ENCODE measurements at regions not wholly inside any gene's neighbourhood (a gene's known extent, or its start where the extent isn't known, plus 50 kb on each side); places are given as distances from the start of the nearest gene placed in this dataset.
"Not testable (repeated sequence)": the region's sequence is repeated elsewhere in the genome, so short reads cannot be mapped to it uniquely, and the experiment has no call there.

- DNase-seq (ENCODE audit: low spot score) = no peak
Measured at GRCh38 chr1:229886636-229887035, 180.4 kb upstream of the GALNT2 start.

DNA sequence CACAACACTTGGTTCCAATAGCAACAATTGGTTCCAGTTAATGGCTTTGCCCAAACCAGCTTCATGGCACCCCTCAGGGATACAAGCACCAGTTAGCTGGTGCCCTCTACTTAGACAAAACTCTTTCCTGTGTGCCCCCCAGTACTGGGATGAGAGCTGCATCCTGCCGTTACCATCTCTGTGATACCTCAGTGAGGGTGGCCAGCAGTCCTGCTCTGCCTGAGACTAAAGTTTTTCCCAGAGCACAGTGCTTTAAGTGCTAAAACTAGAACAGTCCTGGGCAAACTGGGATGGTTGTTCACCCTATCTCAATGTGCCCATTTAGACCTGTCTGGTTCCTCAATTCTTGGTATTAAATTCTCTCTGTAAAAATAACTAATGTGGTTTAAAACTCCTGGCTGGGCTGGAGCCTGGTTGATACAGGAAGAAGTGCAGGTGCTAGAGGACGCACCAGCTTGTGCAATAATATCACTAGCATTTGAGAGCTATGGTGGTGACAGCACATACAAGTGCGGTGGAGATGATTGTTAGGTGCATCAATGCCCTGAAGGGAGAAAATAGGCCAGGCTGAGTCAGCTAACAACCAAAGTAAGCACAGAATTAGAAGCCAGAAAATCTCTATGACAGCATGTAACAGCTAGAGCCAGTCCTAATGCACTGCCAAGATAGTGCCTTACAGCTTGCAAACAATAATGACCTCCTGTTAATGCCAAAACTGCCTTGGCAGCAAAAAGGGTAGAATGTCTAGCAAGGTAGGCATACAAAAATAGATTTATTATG, 179.8 kb upstream of the GALNT2 start:
- no peak for DNase-seq (ENCODE audit: low spot score)

GRCh38 chr1:229888157-229888556, 178.9 kb upstream of the GALNT2 start:
- DNase-seq (ENCODE audit: low spot score) = no peak

DNA sequence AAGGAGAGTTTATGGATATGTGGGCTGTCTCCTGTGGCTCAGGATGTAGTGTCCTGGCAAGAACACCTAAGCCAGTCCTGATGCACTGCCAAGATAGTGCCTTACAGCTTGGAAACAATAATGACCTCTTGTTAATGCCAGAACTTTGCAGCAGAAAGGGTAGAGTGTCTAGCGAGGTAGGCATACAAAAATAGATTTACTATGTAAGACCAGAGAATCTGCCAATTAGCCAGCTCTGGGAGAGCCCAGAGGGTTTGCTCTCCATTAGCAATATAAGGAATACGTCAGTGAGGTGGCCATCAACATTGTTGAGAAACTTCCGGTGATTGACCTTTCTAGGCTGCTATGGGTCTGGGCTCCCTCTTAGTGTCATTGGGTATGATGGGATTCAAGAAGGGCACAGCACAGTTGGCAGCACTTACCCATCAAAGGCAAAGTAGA, 178.5 kb upstream of the GALNT2 start:
- no peak for DNase-seq (ENCODE audit: low spot score)

DNA sequence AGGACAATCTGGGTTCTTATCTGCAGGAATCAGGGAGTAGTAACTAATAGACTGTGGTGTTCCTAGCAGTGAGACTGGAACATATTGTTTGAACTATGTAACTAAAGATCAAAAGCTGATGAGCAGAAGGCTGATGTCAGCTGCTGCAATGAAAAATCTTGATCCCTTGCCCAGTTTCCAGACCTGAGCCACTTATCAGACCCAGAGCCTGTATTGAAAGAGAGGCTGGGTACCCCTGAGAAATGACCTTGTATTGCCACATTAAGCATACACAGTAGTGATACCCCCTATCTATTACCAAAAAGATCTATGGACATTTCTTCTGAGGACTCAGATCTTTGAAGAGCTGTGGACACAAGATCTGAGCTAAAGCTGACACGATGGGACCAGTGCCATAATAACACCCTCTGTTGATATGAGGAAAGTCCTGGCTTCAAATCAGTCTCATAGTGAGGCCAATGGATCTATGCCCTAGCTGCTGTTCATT, 178.0 kb upstream of the GALNT2 start:
- DNase-seq (ENCODE audit: low spot score) = no peak

- no peak for DNase-seq (ENCODE audit: low spot score)
Measured at GRCh38 chr1:229891227-229891626, 175.8 kb upstream of the GALNT2 start.

DNA sequence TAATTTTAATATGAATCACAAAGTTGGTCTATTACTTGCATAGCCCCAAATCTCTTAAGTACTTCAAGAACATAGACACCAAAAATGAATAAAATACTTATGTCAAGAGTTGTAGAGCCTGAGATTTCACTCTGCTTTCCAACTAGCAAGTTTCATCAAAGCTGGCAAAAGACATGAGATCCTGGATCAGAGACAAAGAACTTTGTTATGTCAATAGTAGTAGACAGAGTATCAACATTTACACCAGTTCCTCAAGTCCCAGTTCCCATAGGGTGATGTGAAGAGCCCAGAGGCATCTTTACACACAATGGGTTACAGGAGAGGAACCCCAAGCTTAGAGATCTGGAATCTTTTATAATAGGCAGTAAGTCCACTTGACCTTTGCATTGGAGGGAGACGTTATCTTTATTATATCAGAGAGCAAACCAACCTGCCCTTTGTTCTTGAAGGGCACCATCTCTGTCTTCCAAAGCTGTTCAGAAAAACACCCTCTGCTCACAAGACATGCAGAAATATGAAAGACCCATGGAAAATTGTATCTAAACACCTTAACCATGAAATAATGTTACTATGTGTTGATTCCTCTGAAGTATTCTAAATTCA, 174.4 kb upstream of the GALNT2 start:
- no peak for DNase-seq (ENCODE audit: low spot score)

DNA sequence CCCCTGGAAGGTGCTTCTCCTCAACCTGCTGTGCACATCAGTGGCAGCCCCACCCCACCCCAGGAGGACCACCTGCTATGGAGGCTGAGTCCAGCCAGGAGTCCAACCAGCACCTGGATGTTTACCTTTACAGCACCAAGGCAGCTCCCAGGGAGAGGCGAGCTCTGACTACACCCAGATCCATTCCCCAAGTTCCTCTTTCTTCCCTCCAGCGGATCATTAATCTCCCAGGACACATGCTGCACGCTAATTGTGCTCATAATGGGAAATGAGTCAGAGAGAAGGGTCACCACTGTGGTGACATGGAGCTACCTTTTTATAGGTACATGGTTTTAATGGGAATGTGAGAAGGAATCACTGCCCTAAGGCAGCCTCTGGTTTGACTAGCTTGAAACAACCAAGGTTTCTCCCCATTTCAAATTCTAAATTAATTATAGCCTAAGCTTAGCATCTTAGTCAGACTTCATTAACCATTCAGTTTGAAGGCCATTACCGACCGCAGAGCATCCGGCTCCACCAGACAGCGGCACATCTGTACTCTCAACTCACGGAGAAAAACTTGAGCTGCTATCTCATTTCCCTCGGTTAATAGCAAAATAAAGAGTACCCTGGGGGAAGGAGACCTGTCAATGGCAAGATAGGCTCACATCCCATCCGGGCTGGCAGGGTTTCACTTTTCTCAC, 173.1 kb upstream of the GALNT2 start:
- DNase-seq (ENCODE audit: low spot score) = no peak

DNA sequence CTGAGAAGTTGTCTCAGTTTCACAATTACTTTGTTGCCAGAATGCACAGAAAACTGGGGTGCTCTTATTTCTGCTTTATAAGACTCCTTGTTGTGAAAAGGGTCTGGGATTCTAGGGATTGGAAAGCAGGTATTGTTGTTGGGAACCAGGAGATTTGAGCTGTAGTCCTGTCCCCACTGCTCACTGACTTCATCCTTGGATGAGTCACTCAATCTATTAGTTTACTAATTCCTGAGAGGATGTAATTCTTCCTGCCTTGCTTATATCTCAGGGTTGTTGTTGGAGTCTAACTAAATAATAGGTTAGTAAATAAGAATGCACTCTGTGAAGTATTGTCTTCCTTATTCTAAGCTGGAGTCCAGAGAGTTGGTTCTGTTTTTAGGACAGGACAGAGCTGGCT, 172.5 kb upstream of the GALNT2 start:
- DNase-seq (ENCODE audit: low spot score) = no peak

- DNase-seq (ENCODE audit: low spot score) = no peak
Measured at GRCh38 chr1:229895605-229896004, 171.4 kb upstream of the GALNT2 start.

GRCh38 chr1:229896306-229896705, 170.7 kb upstream of the GALNT2 start:
- DNase-seq (ENCODE audit: low spot score) = no peak

DNA sequence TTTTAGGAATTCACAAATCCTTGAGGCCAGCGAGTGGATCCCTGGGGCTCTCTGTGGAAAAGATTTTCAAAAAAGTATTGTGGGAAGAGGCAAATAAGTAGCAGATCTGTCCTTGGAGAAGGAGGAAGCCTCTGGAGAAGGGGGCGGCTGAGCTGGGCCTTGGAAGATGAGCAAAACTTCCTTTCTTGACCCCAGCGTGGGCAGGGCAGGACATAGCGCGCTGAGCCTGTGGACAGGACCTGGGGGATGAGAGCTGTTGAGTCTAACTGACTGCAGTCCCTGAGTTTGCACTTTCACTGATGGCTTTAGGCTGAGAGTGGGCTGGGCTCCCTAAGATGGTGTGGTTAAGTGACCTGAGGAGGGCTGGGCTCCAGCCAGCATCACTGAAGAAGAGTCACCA, 170.2 kb upstream of the GALNT2 start:
- no peak for DNase-seq (ENCODE audit: low spot score)

DNA sequence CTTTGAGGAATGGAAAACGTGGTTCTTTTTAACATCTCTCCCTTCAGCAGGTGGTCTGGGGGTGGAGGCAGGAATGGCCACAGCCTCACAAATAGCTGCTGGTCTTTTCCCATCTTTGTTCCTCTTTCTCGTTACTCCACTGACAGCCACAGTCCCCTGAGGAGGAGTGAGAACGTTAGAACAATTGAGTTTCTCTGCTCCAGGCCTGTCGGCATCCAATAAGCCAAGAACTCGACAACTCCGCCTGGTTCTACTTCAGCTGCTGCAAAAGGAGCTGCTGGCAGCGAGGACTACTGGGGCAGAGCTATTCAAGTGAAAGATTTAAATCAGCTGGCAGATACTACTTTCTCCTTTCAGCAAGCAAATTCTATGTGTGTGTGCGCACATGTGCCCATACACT, 169.5 kb upstream of the GALNT2 start:
- DNase-seq (ENCODE audit: low spot score) = no peak

GRCh38 chr1:229900220-229900619, 166.8 kb upstream of the GALNT2 start:
- DNase-seq (ENCODE audit: low spot score) = no peak

- DNase-seq (ENCODE audit: low spot score) = no peak
Measured at GRCh38 chr1:229905031-229905545, 161.9 kb upstream of the GALNT2 start.

DNA sequence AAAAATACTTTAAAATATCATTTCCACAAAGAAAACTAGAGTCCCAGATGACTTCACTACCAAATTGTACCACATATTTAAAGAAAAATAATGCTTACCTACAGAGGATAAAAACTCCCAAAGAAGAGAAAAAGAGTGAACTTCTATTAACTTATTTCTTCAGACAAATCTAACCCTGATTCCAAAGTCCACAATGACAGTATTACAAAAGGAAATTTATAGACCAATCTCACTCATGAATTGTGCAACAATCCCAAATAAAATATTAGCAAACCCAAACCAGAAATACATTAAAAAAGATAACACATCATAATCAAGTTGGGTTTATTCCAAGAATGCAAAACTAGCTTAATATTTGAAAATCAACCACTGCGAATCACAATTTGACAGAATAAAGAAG, 161.4 kb upstream of the GALNT2 start:
- DNase-seq (ENCODE audit: low spot score) = no peak

GRCh38 chr1:229907884-229908638, 159.0 kb upstream of the GALNT2 start:
- no peak for DNase-seq (ENCODE audit: low spot score)

- DNase-seq (ENCODE audit: low spot score) = no peak
Measured at GRCh38 chr1:229908689-229909088, 158.3 kb upstream of the GALNT2 start.

GRCh38 chr1:229913489-229913888, 153.5 kb upstream of the GALNT2 start:
- DNase-seq (ENCODE audit: low spot score) = no peak

- not testable (repeated sequence) for DNase-seq (ENCODE audit: low spot score)
Measured at GRCh38 chr1:229919488-229919887, 147.6 kb upstream of the GALNT2 start.

GRCh38 chr1:229920683-229921082, 146.4 kb upstream of the GALNT2 start:
- DNase-seq (ENCODE audit: low spot score) = no peak

DNA sequence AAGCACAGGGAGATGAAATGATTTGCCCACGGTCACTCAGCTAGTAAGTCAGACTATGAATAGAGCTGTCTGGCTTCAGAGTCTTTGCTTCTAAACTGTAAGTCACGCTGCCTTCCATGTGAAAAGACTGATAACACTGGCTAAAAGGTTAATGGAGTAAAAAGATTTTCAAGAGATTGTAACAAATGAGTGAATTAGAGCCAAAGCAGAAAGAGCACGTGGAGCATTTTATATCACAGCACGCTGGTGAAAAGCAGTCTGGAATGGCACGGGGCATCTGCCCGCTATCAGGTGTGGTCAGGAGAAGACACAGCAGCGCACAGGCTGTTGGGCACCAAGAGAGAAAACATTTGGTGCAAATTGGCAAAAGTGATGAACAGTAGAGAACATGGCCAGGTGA, 144.8 kb upstream of the GALNT2 start:
- DNase-seq (ENCODE audit: low spot score) = no peak

Measured in hepatic stellate cell (primary cell).